8988T (cell line): ENCODE measurements at regions not wholly inside any gene's neighbourhood (a gene's known extent, or its start where the extent isn't known, plus 50 kb on each side); places are given as distances from the start of the nearest gene placed in this dataset.

Source experiments
- DNase-seq: peaks from one replicate; pipeline ENCODE4 v3.0.0; 2011

DNA sequence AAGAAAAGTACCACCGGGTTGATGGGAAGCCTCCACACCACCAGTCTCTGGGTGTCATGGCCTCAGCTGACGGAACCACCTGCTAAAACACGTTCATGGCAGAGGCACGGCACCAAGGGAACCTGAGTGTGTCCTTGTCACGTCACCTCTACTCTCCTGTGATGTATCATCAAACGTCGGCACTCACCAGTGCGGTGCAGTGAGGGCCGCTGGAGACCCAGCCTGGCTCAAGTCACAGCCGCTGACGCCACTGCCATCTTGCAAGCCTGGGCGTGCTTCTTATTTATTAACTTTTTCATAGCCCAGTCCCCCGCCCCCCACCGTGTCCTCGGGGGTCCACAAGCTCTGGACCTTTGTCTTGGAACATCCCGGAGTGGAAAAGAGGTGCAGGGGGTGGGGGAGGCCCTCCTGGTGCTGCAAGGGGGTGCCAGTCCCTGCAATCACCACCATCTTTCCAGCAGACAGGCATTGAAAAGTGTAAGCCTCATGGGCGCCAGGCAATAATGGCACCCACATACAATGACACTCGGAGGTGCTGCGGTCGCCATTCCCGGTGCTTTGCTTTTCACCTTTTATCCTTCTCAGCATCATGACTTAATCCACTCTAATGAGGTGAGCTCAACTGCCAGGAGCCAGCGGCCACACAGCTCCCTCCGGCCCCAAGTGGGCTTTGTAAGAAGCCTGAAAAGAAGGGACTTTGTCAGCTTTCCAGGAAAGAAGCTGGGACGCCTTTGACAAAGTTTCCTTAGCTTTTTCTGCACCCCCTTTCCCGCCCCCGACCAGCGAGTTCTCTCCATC lies 202.3 kb upstream of the IRX1 start:
- no peak for DNase-seq

DNA sequence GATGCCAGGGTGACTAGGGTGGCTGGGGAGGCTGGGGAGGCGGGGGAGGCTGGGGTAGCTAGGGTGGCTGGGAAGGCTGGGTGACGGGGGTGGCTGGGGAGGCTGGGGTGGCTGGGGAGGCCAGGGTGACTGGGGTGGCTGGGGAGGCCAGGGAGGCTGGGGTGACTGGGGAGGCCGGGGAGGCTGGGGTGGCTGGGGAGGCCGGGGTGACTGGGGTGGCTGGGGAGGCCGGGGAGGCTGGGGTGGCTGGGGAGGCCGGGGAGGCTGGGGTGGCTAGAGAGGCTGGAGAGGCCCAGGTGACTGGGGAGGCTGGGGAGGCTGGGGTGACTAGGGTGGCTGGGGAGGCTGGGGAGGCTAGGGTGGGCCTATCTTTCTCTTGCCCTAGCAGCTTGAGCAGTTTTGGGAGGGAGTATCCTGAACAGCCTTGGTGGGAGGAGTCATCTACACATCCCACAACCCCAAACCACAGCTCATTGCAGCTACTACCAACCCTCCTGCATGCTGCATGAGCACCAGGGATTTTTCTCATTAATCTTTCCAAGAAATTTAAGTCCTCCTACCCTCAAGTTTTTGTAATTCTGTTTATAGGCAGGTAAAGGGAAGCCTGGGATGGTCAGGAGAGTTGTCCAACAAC lies 203.2 kb upstream of the IRX1 start:
- DNase-seq, result no peak

GRCh38 chr5:3391210-3391609 lies 204.4 kb upstream of the IRX1 start:
- no peak for DNase-seq

GRCh38 chr5:3389471-3390026 lies 206.1 kb upstream of the IRX1 start:
- DNase-seq, result no peak

DNA sequence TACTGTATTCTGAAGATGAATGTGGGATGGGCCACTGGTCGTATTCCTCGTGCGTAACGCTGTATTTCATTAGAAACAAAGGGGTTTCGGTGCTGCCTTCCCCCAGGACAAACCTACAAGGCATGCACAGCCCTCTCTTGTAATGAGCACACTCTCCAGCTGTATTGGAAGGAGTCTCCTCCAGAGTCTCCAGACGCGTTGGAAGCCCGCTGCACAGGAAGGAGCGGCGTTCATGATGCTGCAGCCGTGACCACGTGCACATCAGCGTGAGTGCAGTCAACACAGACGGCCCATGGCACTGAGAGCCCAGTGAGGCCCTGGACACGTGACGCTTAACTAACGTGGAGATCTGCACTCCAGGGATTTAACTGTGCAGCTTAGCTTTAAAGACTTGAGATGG lies 209.0 kb upstream of the IRX1 start:
- no peak for DNase-seq

GRCh38 chr5:3385991-3386519 lies 209.6 kb upstream of the IRX1 start:
- DNase-seq, result no peak

DNA sequence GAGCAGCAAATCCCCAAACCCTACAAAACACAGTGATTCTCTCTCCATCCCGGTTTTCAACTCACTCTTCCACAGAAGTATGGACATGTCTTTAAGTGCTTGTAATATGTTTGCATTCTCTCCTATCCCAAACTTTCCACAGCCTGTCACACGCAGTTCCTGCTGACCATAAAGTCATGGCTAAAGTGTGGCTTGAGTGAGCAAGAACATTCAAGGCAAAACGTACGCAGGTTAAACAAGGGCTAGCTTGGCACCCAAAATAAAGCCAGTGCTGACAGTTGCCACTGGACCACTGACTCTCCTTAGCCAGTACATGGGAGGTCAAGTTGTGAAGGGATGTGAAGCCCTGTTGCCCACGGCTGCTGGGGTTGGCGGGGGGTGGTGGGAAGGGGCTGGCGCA lies 211.1 kb upstream of the IRX1 start:
- DNase-seq, result no peak

DNA sequence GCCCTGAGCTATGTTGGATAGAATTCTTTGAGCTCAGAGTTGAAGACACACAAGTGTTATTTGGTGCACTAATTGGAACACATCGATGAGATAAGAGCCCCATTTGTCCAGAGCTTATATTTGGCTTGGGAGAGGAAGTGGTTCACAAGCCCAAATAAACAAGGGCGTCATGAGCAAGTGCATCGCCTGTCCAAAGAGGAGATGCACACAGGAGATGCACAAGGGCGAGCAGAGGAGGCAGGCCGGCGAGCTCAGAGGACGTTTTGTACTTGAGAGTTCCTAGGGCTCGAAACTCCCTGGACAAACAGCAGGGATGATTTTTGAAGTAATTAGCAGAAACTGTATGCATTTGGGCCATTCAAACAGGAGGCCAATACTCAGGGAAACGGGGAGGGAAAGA lies 212.8 kb upstream of the IRX1 start:
- no peak for DNase-seq

- no peak for DNase-seq
Observed at GRCh38 chr5:3382151-3382550, 213.5 kb upstream of the IRX1 start.

DNA sequence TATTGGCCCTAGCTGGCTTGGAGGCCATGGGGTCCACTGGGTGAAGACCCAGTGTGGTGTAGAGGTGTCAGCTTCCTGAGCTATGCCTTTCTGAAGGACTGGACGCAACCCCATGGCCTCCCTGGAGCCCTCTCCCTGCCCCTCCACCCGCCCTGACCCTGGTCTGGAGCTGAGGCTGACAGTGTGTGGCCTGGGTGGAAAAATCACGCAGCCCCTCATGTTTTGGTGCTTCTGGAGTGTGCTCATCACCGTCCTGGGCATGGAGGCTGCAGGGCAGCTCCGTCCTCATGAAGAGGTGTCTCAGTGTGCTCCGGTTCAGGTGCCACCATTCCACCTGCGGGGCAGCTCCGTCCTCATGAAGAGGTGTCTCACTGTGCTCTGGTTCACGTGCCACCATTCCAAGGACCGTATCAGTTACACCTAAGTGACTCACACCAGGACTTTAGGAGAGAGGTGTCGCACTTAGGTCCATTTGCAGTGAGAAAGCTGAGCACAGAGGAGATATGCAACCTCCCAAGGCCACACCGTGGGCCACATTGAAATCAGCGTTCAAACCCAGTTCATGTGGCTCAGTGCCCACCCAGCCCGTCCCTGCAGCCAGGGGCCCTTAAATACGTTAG lies 214.3 kb upstream of the IRX1 start:
- DNase-seq, result no peak

GRCh38 chr5:3380689-3381088 lies 214.9 kb upstream of the IRX1 start:
- DNase-seq, result no peak

DNA sequence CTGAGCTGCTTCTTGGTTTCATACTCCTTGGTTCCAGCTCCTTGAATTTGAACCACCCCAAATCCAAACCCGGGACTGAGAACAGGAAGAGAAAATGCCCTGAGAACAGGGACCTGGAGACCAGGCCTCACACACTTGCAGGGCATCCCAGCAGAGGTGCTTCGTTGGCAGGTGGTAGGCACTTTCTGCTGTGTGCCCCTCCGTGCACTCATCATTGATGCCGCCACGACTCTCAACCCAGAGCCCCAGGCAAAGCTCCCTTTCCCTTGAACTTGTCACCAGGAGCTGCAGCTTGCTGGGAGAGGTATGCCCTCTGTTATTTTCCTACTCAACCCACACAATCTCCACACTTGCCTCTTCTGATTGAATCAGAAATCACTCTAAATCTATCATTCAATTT lies 217.8 kb upstream of the IRX1 start:
- DNase-seq, result no peak

DNA sequence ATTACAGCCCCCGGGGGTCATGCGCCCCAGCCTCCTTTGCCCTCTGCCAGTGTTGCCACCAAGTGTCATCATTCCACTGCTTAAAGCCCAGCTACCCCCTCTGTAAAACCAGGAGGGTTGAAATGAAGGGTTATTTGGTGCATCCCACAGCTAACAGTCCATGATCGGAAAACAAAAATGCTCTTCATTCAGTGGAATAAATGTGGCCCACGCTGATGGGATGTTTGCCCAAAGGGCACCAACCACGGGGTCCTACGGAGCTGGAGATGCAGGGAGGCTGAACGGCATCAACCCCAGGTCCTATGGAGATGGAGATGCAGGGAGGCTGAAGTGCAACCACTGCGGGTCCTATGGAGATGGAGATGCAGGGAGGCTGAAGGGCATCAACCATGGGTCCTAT lies 218.5 kb upstream of the IRX1 start:
- no peak for DNase-seq

DNA sequence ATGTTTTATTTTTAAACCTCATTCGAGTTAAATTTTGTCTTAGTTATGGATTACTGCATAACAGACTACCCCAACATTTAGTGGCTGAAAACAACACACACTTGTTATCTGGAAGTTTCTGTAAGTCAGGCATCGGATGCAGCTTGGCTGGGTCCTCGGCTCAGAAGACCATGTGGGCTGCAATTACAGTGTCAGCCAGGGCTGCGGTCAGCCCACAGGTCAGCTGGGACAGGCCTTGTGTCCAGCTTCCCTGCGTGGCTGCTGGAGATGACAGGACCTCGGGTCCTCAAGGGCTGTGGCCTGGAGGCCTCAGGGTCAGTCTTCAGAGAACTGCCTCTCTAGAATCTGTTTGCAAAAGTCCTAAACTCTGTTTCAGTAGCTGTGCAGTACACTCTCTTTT lies 219.0 kb upstream of the IRX1 start:
- no peak for DNase-seq

DNA sequence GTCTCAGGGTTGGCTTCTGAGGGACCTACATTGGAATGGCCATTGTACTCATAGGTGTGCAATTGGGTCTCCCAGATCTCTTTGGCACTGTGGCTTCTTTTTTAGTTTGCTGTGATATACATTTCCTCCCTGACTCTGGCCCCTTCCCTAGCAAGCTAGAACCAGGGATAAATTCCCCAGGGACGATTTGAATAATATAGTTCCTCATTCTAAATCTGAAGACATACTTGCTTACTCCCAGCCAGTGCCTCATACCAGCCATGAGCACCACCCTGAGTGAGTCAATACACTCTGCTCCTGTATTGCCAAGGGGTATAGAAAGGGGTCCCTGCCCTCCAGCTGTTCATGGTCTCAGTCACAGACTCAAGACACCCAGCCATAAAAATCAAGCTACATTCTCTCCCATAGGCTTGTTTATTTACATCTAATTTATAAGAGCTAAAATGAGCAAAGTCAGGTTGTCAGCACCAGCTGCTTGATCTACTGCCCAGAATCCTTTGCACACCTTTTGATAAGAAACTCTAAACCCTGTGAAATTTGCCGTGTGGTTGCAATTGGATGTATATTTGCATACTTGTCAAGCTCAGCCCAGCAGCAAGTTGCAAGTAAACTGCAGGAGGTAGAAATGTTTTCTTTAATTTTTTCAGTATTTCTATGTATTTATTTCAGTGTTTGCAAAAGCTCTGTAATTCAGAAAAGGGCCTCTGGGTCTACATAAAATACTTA lies 219.9 kb upstream of the IRX1 start:
- no peak for DNase-seq

GRCh38 chr5:3373391-3373790 lies 222.2 kb upstream of the IRX1 start:
- no peak for DNase-seq

GRCh38 chr5:3372289-3372688 lies 223.3 kb upstream of the IRX1 start:
- no peak for DNase-seq

DNA sequence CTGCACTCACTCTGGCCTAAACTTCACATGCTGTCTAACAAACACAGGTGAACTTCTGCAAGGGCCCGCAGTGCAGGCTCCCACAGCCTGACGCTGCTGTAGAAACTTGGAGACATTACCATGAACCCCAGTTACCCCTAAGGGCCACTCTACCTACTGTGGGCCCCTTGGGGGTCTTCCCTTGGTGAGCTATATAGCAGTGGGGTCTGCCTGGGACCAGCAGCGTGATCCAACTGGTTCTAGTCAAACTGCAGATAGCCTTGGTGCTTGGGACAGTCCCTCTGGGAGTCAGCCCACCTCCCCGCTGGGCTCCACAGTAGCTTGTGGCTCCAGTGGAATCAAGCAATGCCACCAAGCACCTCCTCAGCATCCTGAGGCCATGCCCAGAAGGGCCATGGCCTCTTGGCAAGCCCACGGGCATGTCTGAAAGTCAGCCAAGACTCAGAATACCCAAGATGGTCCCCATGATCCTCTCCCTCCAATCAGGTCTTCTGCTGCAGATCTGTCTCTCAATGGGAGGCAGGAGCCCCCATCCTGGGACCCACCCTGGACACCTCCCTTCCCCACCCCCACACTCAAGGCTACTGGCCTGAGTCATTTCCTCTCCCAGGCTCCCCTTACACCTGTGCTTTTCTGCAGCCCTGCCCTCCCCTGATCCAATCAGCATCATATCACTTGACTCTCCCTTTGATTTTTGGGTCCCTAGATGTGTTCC lies 230.0 kb upstream of the IRX1 start:
- DNase-seq, result no peak

- no peak for DNase-seq
Observed at GRCh38 chr5:3364941-3365340, 230.7 kb upstream of the IRX1 start.

GRCh38 chr5:3364433-3364832 lies 231.2 kb upstream of the IRX1 start:
- DNase-seq, result no peak

GRCh38 chr5:3362606-3362910 lies 233.1 kb upstream of the IRX1 start:
- DNase-seq, result no peak

- DNase-seq, result no peak
Observed at GRCh38 chr5:3361811-3362605, 233.6 kb upstream of the IRX1 start.
